GM19372 (cell line): ENCODE measurements at regions not wholly inside any gene's neighbourhood (a gene's known extent, or its start where the extent isn't known, plus 50 kb on each side); places are given as distances from the start of the nearest gene placed in this dataset.
"Not testable (repeated sequence)": the region's sequence is repeated elsewhere in the genome, so short reads cannot be mapped to it uniquely, and the experiment has no call there.

ENCODE experiments used
- ATAC-seq: cut with Tn5 transposase; IDR thresholded peaks from one replicate; pipeline ENCODE4 v1.9.1; 2021; ENCODE audit warnings: mild to moderate bottlenecking, low read depth, moderate library complexity; ENCODE audit not compliant: unreplicated experiment

GRCh38 chr13:97855570-97856303, 97.7 kb upstream of the IPO5 start:
- no peak for ATAC-seq

DNA sequence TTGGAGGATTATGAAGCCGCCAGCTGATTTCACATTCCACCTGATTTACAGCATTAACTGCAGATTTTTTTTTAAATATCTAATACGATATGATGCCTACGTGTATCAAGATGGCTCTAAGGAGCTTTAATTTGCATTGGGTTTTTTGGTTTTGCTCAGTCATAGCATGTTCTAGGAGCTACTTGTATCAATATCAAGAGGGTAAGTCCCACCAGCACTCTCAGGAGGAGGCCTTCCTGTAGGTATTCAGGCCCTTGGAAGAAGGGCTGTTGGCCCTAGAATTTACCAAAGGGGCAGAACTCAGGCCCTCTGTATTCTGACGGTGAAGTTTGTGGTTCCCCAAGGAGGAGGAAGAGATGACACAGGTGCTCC, 97.2 kb upstream of the IPO5 start:
- no peak for ATAC-seq

DNA sequence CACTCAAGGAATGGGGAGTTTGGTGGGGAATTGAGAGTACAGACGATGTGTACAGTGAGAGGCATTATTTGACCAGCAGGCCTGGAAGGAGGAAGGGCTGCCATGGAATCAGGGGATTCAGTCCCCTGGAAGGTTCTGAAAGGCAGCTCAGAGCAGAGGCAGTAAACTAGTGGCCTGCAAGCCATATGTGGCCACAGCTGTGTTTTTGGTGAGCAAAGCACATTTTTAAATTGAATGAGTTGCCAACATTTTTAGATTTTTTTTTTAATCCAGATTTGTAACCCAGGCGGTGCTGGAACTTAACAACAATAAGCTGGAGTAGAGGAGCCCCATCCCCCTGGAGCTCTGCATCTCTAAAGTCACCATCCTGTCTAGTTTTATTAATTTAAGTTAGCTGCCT, 95.3 kb upstream of the IPO5 start:
- no peak for ATAC-seq

GRCh38 chr13:97866346-97866745, 87.1 kb upstream of the IPO5 start:
- ATAC-seq: no peak

- no peak for ATAC-seq
Observed at GRCh38 chr13:97866751-97867150, 86.7 kb upstream of the IPO5 start.

DNA sequence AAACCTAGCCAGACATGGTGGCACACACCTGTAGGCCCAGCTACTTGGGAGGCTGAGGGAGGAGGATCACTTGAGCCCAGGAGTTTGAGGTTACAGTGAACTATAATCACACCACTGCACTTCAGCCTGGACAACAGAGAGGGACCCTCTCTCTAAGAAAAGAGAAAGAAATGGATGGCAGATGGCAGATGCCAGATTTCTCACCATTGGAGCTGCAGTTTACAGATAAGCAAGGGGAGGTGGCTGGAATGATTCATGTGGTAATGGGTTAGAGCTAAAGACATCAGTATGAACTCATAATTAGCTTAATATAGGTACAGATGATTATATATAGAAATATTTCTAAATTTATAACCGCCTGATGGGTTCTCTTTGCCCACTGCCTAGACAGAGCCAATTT, 80.1 kb upstream of the IPO5 start:
- no peak for ATAC-seq

GRCh38 chr13:97875218-97875617, 78.3 kb upstream of the IPO5 start:
- ATAC-seq: no peak

- ATAC-seq: no peak
Observed at GRCh38 chr13:97875911-97876310, 77.6 kb upstream of the IPO5 start.

DNA sequence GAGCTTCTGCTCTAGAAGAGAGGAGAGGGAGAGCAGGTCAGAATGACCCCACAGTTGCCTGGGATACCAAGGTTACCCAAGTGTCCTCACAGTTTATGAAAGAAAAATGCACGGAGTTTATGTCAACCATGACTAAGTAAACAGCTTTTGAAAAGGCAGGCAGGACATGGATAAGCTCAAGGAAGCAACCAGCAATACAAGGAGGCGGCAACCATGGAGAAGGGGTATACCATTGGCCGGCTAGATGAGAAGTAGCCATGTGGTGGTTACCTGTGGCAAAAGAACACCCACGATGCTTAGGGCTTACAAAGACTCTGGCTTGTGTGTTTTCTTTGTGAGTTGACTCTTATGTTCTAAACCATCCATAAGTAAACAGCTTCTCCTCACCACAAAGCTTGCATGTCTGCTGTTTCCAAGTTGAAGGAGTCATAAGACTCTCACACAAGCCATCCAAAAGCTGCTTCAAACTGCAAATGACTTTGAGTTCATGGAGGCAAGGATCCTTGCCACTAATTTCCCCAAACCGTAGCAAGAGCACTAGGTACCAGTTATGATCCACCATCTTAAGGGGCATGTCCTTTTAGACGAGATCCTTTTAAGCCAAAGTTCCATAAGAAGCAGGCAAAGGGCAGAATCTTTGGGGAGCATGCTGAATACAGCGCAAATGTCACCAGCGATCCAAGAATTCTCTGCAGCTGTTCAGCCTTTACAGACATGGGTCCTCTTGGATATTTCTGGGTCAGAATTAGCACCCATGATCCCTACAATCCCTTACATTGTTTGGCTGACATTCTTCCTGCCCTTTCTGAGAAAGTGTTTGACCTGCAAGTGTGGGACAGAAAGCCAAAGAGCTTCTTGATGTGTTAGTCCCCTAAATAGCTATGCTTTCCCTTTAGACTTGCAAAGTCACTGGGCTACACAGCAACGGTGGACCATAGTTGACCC, 74.8 kb upstream of the IPO5 start:
- no peak for ATAC-seq

DNA sequence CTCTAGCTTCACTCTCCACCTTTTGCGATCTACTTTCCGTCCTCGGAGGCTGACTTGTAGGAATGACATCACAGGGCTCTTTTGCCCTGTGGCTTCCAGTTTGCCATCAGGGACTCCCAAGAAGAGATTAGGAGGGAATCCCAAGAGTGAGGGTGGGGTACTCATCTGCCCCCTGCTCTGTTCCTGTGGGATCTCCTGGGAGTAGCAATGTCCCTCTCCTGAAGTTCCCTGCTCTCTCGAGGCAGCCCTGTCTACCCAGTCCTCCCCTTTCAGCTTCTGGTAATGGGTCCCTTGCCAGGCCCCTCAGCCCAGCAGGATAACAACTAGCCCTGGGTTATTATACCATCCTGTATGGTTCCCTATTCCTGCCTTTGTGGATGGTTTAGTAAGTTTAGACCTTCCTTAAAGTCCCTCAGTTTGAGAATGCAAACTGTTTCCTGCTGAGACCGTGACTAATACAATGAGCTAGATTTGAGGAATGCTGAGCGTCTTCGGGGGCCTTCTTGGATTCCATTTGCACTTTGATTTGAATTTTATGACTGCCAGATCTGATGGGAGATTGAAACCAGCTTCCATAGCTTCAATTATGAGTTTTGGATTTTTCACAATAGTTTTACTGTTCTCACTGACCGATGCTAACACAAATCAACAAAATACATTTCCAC, 73.7 kb upstream of the IPO5 start:
- ATAC-seq: no peak

- ATAC-seq: no peak
Observed at GRCh38 chr13:97880311-97880675, 73.2 kb upstream of the IPO5 start.

GRCh38 chr13:97881556-97881955, 71.9 kb upstream of the IPO5 start:
- no peak for ATAC-seq

DNA sequence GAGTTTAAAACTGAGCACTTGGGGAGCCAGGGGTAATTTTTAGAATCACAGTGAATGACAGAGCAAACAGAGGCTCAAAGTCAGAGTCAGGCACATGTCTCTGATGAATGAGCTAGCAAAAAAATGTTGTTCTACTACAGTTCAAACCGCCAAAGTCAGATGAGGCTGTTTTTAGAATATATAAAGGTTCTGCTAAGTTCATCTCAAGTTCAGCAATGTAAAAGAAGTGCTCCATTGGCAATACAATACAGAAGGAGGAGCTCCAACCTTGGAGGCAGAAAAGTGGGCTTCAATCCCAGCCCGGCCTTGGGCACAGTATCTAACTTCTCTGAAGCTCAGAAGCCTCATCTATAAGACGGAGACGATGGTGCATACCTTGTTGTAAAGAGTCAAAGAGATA, 70.1 kb upstream of the IPO5 start:
- ATAC-seq: no peak

DNA sequence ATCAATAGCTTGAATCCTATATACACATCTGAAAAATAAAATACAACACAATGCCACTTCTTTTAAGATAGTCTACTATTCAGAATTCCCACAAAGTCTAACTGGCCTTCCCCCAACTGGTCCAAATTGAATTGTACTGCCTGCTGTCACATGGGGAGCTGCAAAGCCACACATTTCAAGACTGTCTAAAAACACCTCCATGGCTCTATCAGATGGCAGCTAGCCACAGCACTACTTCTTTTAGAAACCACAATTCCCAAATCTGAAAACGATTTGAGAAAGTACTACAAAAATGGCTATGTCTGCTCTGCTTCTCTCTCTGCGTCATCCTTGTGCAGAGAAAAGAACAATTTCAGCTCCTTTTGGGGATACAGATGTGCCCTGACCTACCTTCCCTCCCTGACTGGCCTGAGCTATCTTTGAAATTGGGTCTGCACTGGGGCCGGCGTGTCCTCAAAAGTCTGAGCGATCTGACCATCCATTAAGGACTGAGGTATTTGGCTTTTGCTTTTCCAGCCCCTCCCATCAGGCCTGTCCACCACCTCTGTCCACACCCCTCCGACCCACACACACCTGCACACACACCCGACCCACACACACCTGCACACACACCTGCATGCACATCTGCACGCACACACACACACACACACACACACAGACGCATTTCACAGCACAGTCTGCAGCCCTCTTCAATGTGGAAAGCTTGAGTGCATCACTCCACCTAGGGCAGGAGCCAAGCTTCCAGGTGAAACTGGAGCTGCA, 68.6 kb upstream of the IPO5 start:
- no peak for ATAC-seq

DNA sequence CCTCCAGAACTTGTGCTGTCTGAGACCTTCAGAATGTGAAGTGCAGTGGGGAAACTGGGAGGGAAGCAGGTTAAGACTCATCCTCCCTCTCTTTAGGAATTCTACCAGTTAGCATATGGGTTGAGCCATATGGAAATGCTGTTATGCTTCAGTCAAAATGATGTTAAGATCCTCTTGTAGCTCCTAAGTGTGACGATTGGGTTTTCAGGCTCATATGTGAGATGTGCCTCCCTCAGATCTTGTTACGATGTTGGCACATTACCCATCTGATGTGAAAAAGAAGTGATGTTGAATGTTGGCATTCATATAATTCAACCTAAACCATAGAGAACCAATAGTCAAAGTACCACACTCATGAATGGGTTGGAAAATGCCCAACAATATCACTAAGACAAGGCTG, 67.8 kb upstream of the IPO5 start:
- ATAC-seq: no peak

DNA sequence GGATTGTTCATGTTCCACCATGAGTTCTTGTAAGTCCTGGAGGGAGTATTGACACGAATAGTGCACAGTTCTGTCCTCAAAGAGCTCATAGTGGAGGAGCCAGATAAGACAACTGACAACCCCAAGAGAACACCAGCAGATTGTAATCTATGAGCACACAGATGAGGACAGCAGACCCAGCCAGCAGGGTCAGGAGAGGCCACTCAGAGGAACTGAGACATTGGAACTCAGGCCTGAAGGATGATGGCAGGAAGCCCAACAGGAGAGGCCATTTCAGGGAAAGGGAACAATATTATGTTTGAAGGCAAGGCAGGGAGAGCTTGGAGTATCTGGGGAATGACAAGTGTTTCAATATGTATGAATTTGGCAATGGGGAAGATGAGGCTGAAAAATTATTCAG, 63.7 kb upstream of the IPO5 start:
- ATAC-seq: no peak

DNA sequence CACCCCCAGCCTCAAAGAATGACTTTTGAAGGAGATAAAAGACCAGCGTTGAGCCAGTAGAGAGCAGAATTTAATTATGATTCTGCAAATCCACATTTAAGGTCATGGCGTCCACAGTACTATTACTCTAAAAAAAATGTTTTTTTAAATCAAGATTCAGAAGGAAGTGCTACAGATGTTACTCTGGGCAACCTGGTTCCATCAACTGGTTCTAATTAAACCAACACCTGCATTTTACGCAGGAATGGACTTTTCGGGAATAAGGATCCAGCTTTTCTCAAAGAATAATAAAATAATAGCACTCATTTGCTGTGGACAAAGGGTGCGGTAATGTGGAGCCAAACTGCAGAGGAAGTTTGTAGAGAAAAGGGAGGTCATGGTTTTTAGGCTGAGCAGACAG, 62.9 kb upstream of the IPO5 start:
- no peak for ATAC-seq

DNA sequence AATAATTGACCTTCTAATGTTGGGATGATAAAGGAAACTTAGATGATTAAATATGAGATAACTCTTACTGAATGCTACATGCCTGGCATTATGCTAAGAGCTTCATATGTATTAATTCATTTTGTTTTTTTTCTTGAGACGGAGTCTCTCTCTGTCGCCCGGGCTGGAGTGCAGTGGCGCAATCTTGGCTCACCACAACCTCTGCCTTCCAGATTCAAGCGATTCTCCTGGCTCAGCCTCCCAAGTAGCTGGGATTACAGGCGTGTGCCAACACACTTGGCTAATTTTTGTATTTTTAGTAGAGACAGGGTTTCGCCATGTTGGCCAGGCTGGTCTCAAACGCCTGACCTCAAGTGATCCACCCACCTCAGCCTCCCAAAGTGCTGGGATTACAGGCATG, 61.5 kb upstream of the IPO5 start:
- ATAC-seq: not testable (repeated sequence)

- ATAC-seq: no peak
Observed at GRCh38 chr13:97892717-97893116, 60.8 kb upstream of the IPO5 start.

GRCh38 chr13:97895383-97895782, 58.1 kb upstream of the IPO5 start:
- no peak for ATAC-seq

- ATAC-seq: no peak
Observed at GRCh38 chr13:97896446-97896845, 57.0 kb upstream of the IPO5 start.
